Kidney (tissue), 13 donors: ENCODE measurements at regions not wholly inside any gene's neighbourhood (a gene's known extent, or its start where the extent isn't known, plus 50 kb on each side); places are given as distances from the start of the nearest gene placed in this dataset.

Source experiments
- DNase-seq, 5 donors: peaks; one replicate each; pipeline ENCODE4 v3.0.0-alpha.2; 2013 to 2020
- FAIRE-seq: peaks from 2 replicates; lab custom pipeline; 2012; peaks lifted over from hg19 to GRCh38; lab: Jason Lieb, UNC
- H3K27ac ChIP-seq, 2 donors: one replicate each; pipeline ENCODE4 v1.7.0; 2013; ENCODE audit warnings: low read depth in 2 of 2, low read length in 2 of 2, inconsistent platforms in 1 of 2
- H3K27me3 ChIP-seq: one replicate; pipeline ENCODE4 v1.7.1; 2013; ENCODE audit warnings: low read length, inconsistent platforms; ENCODE audit not compliant: control insufficient read depth, insufficient read depth
- H3K36me3 ChIP-seq, 3 donors: one replicate each; pipeline versions ENCODE4 v1.7.0 to v1.7.1; 2013; ENCODE audit warnings: low read length in 3 of 3, control low read depth in 1 of 3, inconsistent platforms in 1 of 3; ENCODE audit not compliant: insufficient read depth in 3 of 3, control insufficient read depth in 2 of 3
- H3K4me1 ChIP-seq, 3 donors: one replicate each; pipeline versions ENCODE4 v1.7.0 to v1.7.1; 2013; ENCODE audit warnings: low read length in 3 of 3, inconsistent platforms in 1 of 3, low read depth in 1 of 3; ENCODE audit not compliant: control insufficient read depth in 2 of 3, insufficient read depth in 2 of 3
- H3K4me3 ChIP-seq, 3 donors: one replicate each; pipeline versions ENCODE4 v1.7.0 to v1.8.1; 2013; ENCODE audit warnings: low read length in 3 of 3, control low read depth in 1 of 3, inconsistent platforms in 1 of 3
- H3K9ac ChIP-seq, 3 donors: one replicate each; pipeline versions ENCODE4 v1.7.0 to v1.7.1; 2013; ENCODE audit warnings: low read length in 3 of 3, control low read depth in 1 of 3, inconsistent platforms in 1 of 3
- H3K9me3 ChIP-seq, 3 donors: one replicate each; pipeline versions ENCODE4 v1.7.0 to v1.7.1; 2013; ENCODE audit warnings: low read length in 3 of 3, control low read depth in 1 of 3, inconsistent platforms in 1 of 3; ENCODE audit not compliant: control insufficient read depth in 2 of 3, insufficient read depth in 1 of 3
- CTCF ChIP-seq: IDR thresholded peaks from 3 replicates; pipeline ENCODE4 v1.5.1; 2012; ENCODE audit warnings: mild to moderate bottlenecking, moderate library complexity, borderline replicate concordance; ENCODE audit not compliant: insufficient read depth; ENCODE audit errors: extremely low read depth
- intact Hi-C: fragments of 100-400 bp; cut with DNase I; formaldehyde crosslinking; loops from one replicate; pipeline ENCODE4 v1.11.1; 2022
- donor health status: control.
- donor health status: control.
- donor health status: control.
- donor health status: control.
- donor health status: control.
- donor health status: DM: yes; HTN: yes; CAD: no.
- donor health status: Normal renal cell carcinoma (clear cell type).

- H3K9ac ChIP-seq = no peak overlapping the region
- no peaks in the 10 kb centered on the region for H3K27me3 ChIP-seq
- no peaks in the 10 kb centered on the region for H3K36me3 ChIP-seq
- TF ChIP-seq CTCF = no peak
- H3K9me3 ChIP-seq = peaks cover 0 to 8% (median 6%) of the 10 kb centered on the region in 3 donors
- no peak overlapping the region for H3K27ac ChIP-seq
- no peak overlapping the region for H3K4me3 ChIP-seq
- H3K4me1 ChIP-seq = no peaks in the 10 kb centered on the region
- FAIRE-seq (no peak), DNase-seq (no peak)
- intact Hi-C loops = no loop called here
Observed at GRCh38 chr21:22535630-22536029, 1537.4 kb downstream of the NCAM2 start.

- Histone ChIP-seq H3K9ac (no peak overlapping the region), H3K4me3 (no peak overlapping the region), H3K4me1 (no peaks in the 10 kb centered on the region), H3K27ac (no peak overlapping the region), H3K9me3 (peaks cover 0 to 15% (median 6%) of the 10 kb centered on the region in 3 donors), H3K36me3 (no peaks in the 10 kb centered on the region), H3K27me3 (no peaks in the 10 kb centered on the region)
- no peak for FAIRE-seq
- TF ChIP-seq CTCF = no peak
- intact Hi-C loops = no loop called here
- DNase-seq = no peak
Observed at GRCh38 chr21:22536509-22536908, 1538.3 kb downstream of the NCAM2 start.

GRCh38 chr21:22544747-22545146, 1546.5 kb downstream of the NCAM2 start:
- no peaks in the 10 kb centered on the region for H3K4me1 ChIP-seq
- TF ChIP-seq CTCF = no peak
- no peak for DNase-seq
- no peaks in the 10 kb centered on the region for H3K27me3 ChIP-seq
- H3K4me3 ChIP-seq = no peak overlapping the region
- H3K27ac ChIP-seq = no peak overlapping the region
- no peak overlapping the region for H3K9ac ChIP-seq
- no peak for FAIRE-seq
- intact Hi-C loops = no loop called here
- no peaks in the 10 kb centered on the region for H3K36me3 ChIP-seq
- H3K9me3 ChIP-seq = peaks cover 0 to 9% (median 0%) of the 10 kb centered on the region in 3 donors

- Histone ChIP-seq H3K27ac (no peak overlapping the region), H3K4me1 (no peaks in the 10 kb centered on the region), H3K9me3 (no peaks in the 10 kb centered on the region), H3K27me3 (no peaks in the 10 kb centered on the region), H3K4me3 (no peak overlapping the region), H3K36me3 (no peaks in the 10 kb centered on the region), H3K9ac (no peak overlapping the region)
- no peak for DNase-seq
- FAIRE-seq = peak; percentile 94
- intact Hi-C loops = no loop called here
- no peak for TF ChIP-seq CTCF
Observed at GRCh38 chr21:22552390-22552789, 1554.2 kb downstream of the NCAM2 start.
